WTC11 (cell line): ENCODE measurements at regions not wholly inside any gene's neighbourhood (a gene's known extent, or its start where the extent isn't known, plus 50 kb on each side); places are given as distances from the start of the nearest gene placed in this dataset.

Experiments used
- ATAC-seq: fragments of 200-7000 bp; cut with Tn5 transposase; 2 replicates; pipeline ENCODE4 v1.10.0; 2021; ENCODE audit warnings: mild to moderate bottlenecking, moderate library complexity
- CTCF ChIA-PET: fragments of 300-600 bp; sonication (Branson Sonifier 250); formaldehyde crosslinking; loops from one replicate; lab custom pipeline; 2021; ENCODE audit warnings: antibody characterized with exemption; lab: Charles Lee
- POLR2A ChIA-PET: fragments of 350-600 bp; sonication (Branson Sonifier 250); formaldehyde crosslinking; loops from one replicate; lab custom pipeline; 2021; ENCODE audit warnings: antibody characterized with exemption; lab: Charles Lee
- DNase-seq: peaks from one replicate; pipeline ENCODE4 v3.0.0; 2021; ENCODE audit warnings: low spot score
- H3K27ac Mint-ChIP-seq: 2 replicates; pipeline ENCODE4 v1.8.0; 2021; ENCODE audit warnings: mixed read lengths
- H3K27me3 Mint-ChIP-seq: 2 replicates; pipeline ENCODE4 v1.8.0; 2021; ENCODE audit warnings: low read depth, mild to moderate bottlenecking, moderate library complexity, mixed read lengths
- H3K36me3 Mint-ChIP-seq: 2 replicates; pipeline ENCODE4 v1.8.0; 2021; ENCODE audit warnings: mixed read lengths
- H3K4me1 Mint-ChIP-seq: 2 replicates; pipeline ENCODE4 v1.8.0; 2022; ENCODE audit warnings: mixed read lengths
- H3K4me3 Mint-ChIP-seq: 2 replicates; pipeline ENCODE4 v1.8.0; 2021; ENCODE audit warnings: mild to moderate bottlenecking, moderate library complexity, mixed read lengths
- H3K9me3 Mint-ChIP-seq: 2 replicates; pipeline ENCODE4 v1.8.0; 2021; ENCODE audit warnings: mixed read lengths
- ELF4 ChIP-seq: sonication (generic); formaldehyde crosslinking; IDR thresholded peaks from 2 replicates; pipeline ENCODE4 v1.8.1; 2022; ENCODE audit warnings: low read depth, mild to moderate bottlenecking, moderate library complexity, missing genetic modification reagents
- FOXJ3 ChIP-seq: sonication (generic); formaldehyde crosslinking; IDR thresholded peaks from 2 replicates; pipeline ENCODE4 v1.9.0; 2021; ENCODE audit warnings: missing genetic modification reagents, mild to moderate bottlenecking, borderline replicate concordance
- JUN ChIP-seq: sonication (generic); formaldehyde crosslinking; IDR thresholded peaks from 2 replicates; pipeline ENCODE4 v1.8.0; 2023; ENCODE audit warnings: mild to moderate bottlenecking, missing genetic modification reagents
- MXD4 ChIP-seq: fragments of 250-450 bp; sonication (Bioruptor Pico); IDR thresholded peaks from 2 replicates; pipeline ENCODE4 v1.8.0; 2021; ENCODE audit warnings: mild to moderate bottlenecking, moderate library complexity, borderline replicate concordance
- MYBL2 ChIP-seq: sonication (generic); formaldehyde crosslinking; IDR thresholded peaks from 2 replicates; pipeline ENCODE4 v1.8.1; 2023; ENCODE audit warnings: mild to moderate bottlenecking, moderate library complexity, missing genetic modification reagents
- NFATC4 ChIP-seq: fragments of 250-450 bp; sonication (Bioruptor Pico); IDR thresholded peaks from 2 replicates; pipeline ENCODE4 v1.9.0; 2021; ENCODE audit warnings: mild to moderate bottlenecking
- NR3C1 ChIP-seq: sonication (generic); formaldehyde crosslinking; conservative IDR thresholded peaks from 2 replicates; pipeline ENCODE4 v1.8.1; 2023; ENCODE audit warnings: low read depth, mild to moderate bottlenecking, missing genetic modification reagents
- SMAD3 ChIP-seq: sonication (generic); formaldehyde crosslinking; IDR thresholded peaks from 2 replicates; pipeline ENCODE4 v1.8.0; 2022; ENCODE audit warnings: missing genetic modification reagents, mild to moderate bottlenecking, borderline replicate concordance
- SOX15 ChIP-seq: fragments of 250-450 bp; sonication (Bioruptor Pico); IDR thresholded peaks from 2 replicates; pipeline ENCODE4 v1.9.0; 2021; ENCODE audit warnings: mild to moderate bottlenecking
- TP53 ChIP-seq: sonication (generic); formaldehyde crosslinking; IDR thresholded peaks from 2 replicates; pipeline ENCODE4 v1.8.1; 2023; ENCODE audit warnings: mild to moderate bottlenecking, missing genetic modification reagents
- ZNF263 ChIP-seq: sonication (generic); formaldehyde crosslinking; IDR thresholded peaks from 2 replicates; pipeline ENCODE4 v1.8.1; 2022; ENCODE audit warnings: low read depth, mild to moderate bottlenecking, moderate library complexity, missing genetic modification reagents
- ZNF317 ChIP-seq: sonication (generic); formaldehyde crosslinking; IDR thresholded peaks from 2 replicates; pipeline ENCODE4 v1.8.1; 2023; ENCODE audit warnings: low read depth, mild to moderate bottlenecking, moderate library complexity, missing genetic modification reagents, borderline replicate concordance
- ZNF396 ChIP-seq: fragments of 250-450 bp; sonication (Bioruptor Pico); IDR thresholded peaks from 2 replicates; pipeline ENCODE4 v1.8.0; 2021; ENCODE audit warnings: mild to moderate bottlenecking, moderate library complexity, borderline replicate concordance
- ZNF423 ChIP-seq: fragments of 250-450 bp; sonication (Bioruptor Pico); IDR thresholded peaks from 2 replicates; pipeline ENCODE4 v2.1.2; 2022; ENCODE audit warnings: mild to moderate bottlenecking, moderate library complexity
- TF ChIP-seq, protein P1 (sequence below): sonication (generic); formaldehyde crosslinking; IDR thresholded peaks from 2 replicates; pipeline ENCODE4 v1.8.1; 2023; ENCODE audit warnings: mild to moderate bottlenecking, missing genetic modification reagents, moderate library complexity
- TF ChIP-seq, protein P2 (sequence below): sonication (generic); formaldehyde crosslinking; IDR thresholded peaks from 2 replicates; pipeline ENCODE4 v1.8.1; 2023; ENCODE audit warnings: mild to moderate bottlenecking, missing genetic modification reagents
- TF ChIP-seq, protein P3 (sequence below): sonication (generic); formaldehyde crosslinking; IDR thresholded peaks from 2 replicates; pipeline ENCODE4 v1.8.1; 2022; ENCODE audit warnings: mild to moderate bottlenecking, moderate library complexity, missing genetic modification reagents
- TF ChIP-seq, protein P4 (sequence below): fragments of 250-450 bp; sonication (Bioruptor Pico); IDR thresholded peaks from 2 replicates; pipeline ENCODE4 v1.9.0; 2021; ENCODE audit warnings: mild to moderate bottlenecking, borderline replicate concordance
- TF ChIP-seq, protein P5 (sequence below): sonication (generic); formaldehyde crosslinking; IDR thresholded peaks from 2 replicates; pipeline ENCODE4 v1.8.1; 2022; ENCODE audit warnings: low read depth, mild to moderate bottlenecking, moderate library complexity, missing genetic modification reagents, borderline replicate concordance
- TF ChIP-seq, protein P6 (sequence below): sonication (generic); formaldehyde crosslinking; IDR thresholded peaks from 2 replicates; pipeline ENCODE4 v1.8.0; 2023; ENCODE audit warnings: missing genetic modification reagents
- TF ChIP-seq, protein P7 (sequence below): sonication (generic); formaldehyde crosslinking; IDR thresholded peaks from 2 replicates; pipeline ENCODE4 v1.8.0; 2022; ENCODE audit warnings: mild to moderate bottlenecking, missing genetic modification reagents

DNA sequence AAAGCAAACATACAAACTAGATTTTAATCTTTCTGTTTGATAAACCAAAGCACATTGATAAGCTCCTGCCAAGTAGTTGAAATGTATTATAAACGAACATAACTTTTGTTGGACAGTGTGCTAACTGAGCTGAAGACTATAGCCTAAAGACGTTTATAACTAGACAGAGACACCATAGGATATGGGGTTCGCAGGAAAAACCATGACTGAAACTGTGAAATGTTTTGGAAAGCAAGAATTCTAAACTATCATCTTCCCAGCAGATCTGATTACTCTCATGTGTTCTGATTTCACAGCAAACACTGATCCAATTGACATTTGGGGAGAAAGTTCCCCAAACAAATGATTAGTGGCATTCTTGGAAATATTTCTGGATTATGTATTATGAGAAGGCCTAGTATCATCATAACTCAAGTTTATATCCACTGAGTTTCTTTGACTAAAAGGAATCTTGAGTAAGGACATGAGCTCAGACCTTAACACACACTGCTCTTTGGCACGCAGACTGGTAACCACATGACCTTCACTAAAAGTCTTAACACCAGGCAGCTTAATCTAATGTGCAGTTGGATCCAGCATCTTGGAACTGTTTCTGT lies 375.2 kb downstream of the ZNF608 start:
- Mint-ChIP-seq H3K4me3 (no peak overlapping the region), H3K27ac (no peak overlapping the region), H3K27me3 (no peaks in the 10 kb centered on the region; the same call in 1 of the 2 replicates), H3K4me1 (no peaks in the 10 kb centered on the region; the same call in 1 of the 2 replicates), H3K36me3 (peaks cover 9% of the 10 kb centered on the region; the same call in 1 of the 2 replicates), H3K9me3 (peaks cover 31% of the 10 kb centered on the region)
- TF ChIP-seq ELF4 (CRISPR knock-in tag) (no peak), ZNF317 (no peak), MYBL2 (CRISPR knock-in tag) (no peak), ZNF423 (CRISPR knock-in tag) (no peak), NFATC4 (no peak), ZNF396 (CRISPR knock-in tag) (no peak)
- TF ChIP-seq, protein P1, sequence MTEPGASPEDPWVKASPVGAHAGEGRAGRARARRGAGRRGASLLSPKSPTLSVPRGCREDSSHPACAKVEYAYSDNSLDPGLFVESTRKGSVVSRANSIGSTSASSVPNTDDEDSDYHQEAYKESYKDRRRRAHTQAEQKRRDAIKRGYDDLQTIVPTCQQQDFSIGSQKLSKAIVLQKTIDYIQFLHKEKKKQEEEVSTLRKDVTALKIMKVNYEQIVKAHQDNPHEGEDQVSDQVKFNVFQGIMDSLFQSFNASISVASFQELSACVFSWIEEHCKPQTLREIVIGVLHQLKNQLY (CRISPR knock-in tag), result no peak
- TF ChIP-seq, protein P2, sequence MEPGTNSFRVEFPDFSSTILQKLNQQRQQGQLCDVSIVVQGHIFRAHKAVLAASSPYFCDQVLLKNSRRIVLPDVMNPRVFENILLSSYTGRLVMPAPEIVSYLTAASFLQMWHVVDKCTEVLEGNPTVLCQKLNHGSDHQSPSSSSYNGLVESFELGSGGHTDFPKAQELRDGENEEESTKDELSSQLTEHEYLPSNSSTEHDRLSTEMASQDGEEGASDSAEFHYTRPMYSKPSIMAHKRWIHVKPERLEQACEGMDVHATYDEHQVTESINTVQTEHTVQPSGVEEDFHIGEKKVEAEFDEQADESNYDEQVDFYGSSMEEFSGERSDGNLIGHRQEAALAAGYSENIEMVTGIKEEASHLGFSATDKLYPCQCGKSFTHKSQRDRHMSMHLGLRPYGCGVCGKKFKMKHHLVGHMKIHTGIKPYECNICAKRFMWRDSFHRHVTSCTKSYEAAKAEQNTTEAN (CRISPR knock-in tag), result no peak
- CTCF ChIA-PET, result no interaction called here
- ATAC-seq (no peak), DNase-seq (no peak)
- POLR2A ChIA-PET, result no interaction called here

DNA sequence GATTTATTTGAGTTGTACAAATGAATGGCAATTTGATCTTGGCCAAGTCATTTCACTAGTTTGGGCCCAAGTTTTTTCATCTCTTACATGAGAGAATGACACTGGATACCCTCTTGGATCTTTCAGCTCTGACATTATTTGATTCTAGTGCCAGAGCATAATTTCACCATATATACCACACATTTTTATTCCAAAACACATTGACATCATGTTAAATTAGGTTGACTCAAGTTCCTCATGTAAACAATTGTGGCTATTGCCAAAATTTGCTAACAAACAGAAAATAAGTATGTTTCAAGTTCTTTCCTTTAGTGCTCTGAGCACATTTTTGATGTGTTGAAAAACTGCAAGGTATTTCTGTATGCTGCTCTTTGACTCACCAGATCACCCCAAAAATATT lies 375.8 kb downstream of the ZNF608 start:
- CTCF ChIA-PET, result no interaction called here
- POLR2A ChIA-PET, result no interaction called here
- no peak overlapping the region for H3K4me3 Mint-ChIP-seq

More for the DNA sequence above, 375.8 kb downstream of the ZNF608 start:
- Mint-ChIP-seq H3K4me1 (no peaks in the 10 kb centered on the region), H3K27ac (no peak overlapping the region), H3K36me3 (peaks cover 9% of the 10 kb centered on the region; the same call in 1 of the 2 replicates), H3K9me3 (peaks cover 31% of the 10 kb centered on the region), H3K27me3 (no peaks in the 10 kb centered on the region; the same call in 1 of the 2 replicates)
- TF ChIP-seq MXD4 (CRISPR knock-in tag) (no peak), NFATC4 (no peak), FOXJ3 (CRISPR knock-in tag) (no peak), SMAD3 (CRISPR knock-in tag) (no peak), ZNF263 (no peak), JUN (CRISPR knock-in tag) (no peak), ZNF396 (CRISPR knock-in tag) (no peak), MYBL2 (CRISPR knock-in tag) (no peak), TP53 (CRISPR knock-in tag) (no peak), SOX15 (no peak), NR3C1 (CRISPR knock-in tag) (no peak), ZNF423 (CRISPR knock-in tag) (no peak)
- TF ChIP-seq, protein P3, sequence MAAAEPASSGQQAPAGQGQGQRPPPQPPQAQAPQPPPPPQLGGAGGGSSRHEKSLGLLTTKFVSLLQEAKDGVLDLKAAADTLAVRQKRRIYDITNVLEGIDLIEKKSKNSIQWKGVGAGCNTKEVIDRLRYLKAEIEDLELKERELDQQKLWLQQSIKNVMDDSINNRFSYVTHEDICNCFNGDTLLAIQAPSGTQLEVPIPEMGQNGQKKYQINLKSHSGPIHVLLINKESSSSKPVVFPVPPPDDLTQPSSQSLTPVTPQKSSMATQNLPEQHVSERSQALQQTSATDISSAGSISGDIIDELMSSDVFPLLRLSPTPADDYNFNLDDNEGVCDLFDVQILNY (CRISPR knock-in tag), result no peak
- TF ChIP-seq, protein P4, sequence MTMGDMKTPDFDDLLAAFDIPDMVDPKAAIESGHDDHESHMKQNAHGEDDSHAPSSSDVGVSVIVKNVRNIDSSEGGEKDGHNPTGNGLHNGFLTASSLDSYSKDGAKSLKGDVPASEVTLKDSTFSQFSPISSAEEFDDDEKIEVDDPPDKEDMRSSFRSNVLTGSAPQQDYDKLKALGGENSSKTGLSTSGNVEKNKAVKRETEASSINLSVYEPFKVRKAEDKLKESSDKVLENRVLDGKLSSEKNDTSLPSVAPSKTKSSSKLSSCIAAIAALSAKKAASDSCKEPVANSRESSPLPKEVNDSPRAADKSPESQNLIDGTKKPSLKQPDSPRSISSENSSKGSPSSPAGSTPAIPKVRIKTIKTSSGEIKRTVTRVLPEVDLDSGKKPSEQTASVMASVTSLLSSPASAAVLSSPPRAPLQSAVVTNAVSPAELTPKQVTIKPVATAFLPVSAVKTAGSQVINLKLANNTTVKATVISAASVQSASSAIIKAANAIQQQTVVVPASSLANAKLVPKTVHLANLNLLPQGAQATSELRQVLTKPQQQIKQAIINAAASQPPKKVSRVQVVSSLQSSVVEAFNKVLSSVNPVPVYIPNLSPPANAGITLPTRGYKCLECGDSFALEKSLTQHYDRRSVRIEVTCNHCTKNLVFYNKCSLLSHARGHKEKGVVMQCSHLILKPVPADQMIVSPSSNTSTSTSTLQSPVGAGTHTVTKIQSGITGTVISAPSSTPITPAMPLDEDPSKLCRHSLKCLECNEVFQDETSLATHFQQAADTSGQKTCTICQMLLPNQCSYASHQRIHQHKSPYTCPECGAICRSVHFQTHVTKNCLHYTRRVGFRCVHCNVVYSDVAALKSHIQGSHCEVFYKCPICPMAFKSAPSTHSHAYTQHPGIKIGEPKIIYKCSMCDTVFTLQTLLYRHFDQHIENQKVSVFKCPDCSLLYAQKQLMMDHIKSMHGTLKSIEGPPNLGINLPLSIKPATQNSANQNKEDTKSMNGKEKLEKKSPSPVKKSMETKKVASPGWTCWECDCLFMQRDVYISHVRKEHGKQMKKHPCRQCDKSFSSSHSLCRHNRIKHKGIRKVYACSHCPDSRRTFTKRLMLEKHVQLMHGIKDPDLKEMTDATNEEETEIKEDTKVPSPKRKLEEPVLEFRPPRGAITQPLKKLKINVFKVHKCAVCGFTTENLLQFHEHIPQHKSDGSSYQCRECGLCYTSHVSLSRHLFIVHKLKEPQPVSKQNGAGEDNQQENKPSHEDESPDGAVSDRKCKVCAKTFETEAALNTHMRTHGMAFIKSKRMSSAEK (CRISPR knock-in tag), result no peak
- TF ChIP-seq, protein P5, sequence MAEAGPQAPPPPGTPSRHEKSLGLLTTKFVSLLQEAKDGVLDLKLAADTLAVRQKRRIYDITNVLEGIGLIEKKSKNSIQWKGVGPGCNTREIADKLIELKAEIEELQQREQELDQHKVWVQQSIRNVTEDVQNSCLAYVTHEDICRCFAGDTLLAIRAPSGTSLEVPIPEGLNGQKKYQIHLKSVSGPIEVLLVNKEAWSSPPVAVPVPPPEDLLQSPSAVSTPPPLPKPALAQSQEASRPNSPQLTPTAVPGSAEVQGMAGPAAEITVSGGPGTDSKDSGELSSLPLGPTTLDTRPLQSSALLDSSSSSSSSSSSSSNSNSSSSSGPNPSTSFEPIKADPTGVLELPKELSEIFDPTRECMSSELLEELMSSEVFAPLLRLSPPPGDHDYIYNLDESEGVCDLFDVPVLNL (CRISPR knock-in tag), result no peak
- TF ChIP-seq, protein P6, sequence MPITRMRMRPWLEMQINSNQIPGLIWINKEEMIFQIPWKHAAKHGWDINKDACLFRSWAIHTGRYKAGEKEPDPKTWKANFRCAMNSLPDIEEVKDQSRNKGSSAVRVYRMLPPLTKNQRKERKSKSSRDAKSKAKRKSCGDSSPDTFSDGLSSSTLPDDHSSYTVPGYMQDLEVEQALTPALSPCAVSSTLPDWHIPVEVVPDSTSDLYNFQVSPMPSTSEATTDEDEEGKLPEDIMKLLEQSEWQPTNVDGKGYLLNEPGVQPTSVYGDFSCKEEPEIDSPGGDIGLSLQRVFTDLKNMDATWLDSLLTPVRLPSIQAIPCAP (CRISPR knock-in tag), result no peak
- TF ChIP-seq, protein P1 (CRISPR knock-in tag), result no peak
- TF ChIP-seq, protein P7, sequence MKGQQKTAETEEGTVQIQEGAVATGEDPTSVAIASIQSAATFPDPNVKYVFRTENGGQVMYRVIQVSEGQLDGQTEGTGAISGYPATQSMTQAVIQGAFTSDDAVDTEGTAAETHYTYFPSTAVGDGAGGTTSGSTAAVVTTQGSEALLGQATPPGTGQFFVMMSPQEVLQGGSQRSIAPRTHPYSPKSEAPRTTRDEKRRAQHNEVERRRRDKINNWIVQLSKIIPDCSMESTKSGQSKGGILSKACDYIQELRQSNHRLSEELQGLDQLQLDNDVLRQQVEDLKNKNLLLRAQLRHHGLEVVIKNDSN, result no peak
- DNase-seq, result no peak
- no peak for ATAC-seq
